ENCODE measurements at regions not wholly inside any gene's neighbourhood (a gene's known extent, or its start where the extent isn't known, plus 50 kb on each side); places are given as distances from the start of the nearest gene placed in this dataset.
"Not testable (repeated sequence)": the region's sequence is repeated elsewhere in the genome, so short reads cannot be mapped to it uniquely, and the experiment has no call there.

GRCh38 chr7:57676928-57677327 lies 227.0 kb downstream of the ZNF716 start:
- not testable (repeated sequence) for BruUV-seq (replicated peaks)

More at GRCh38 chr7:57676928-57677327, 227.0 kb downstream of the ZNF716 start:
- H4K5ac ChIP-seq (ENCODE audit: low read depth, low read length); H3K9ac ChIP-seq (ENCODE audit: low read depth, low read length); in situ Hi-C loops (cut with MboI; ENCODE audit: low sequenced_read_pairs); H2AK9ac ChIP-seq (replicated peaks; ENCODE audit: low read depth, low read length, poor library complexity); dilution Hi-C loops (cut with HindIII; ENCODE audit: low sequenced_read_pairs, unreplicated experiment); H3K4me3 ChIP-seq (ENCODE audit: insufficient read depth, low read depth, low read length); H3K14ac ChIP-seq (replicated peaks; ENCODE audit: low read depth, low read length); H3K9me1 ChIP-seq (ENCODE audit: insufficient read depth, low read length); H3K18ac ChIP-seq (ENCODE audit: low read depth, low read length); H3K4me2 ChIP-seq (ENCODE audit: low read depth, low read length); H2BK120ac ChIP-seq (ENCODE audit: low read depth, low read length); H2AK5ac ChIP-seq (ENCODE audit: low read depth, low read length); H3K36me3 ChIP-seq (ENCODE audit: control insufficient read depth, insufficient read depth, low read length); H3K27me3 ChIP-seq (ENCODE audit: control insufficient read depth, insufficient read depth, low read length); H2AFZ ChIP-seq (replicated peaks; ENCODE audit: low read length, poor library complexity); H3K4me1 ChIP-seq (ENCODE audit: control insufficient read depth, insufficient read depth, low read length); H2BK20ac ChIP-seq (ENCODE audit: low read depth, low read length); intact Hi-C loops (cut with micrococcal nuclease); DNase-seq; H2BK15ac ChIP-seq (ENCODE audit: low read depth, low read length); H2BK5ac ChIP-seq (ENCODE audit: low read depth, low read length, poor library complexity, severe bottlenecking); H3K23ac ChIP-seq (ENCODE audit: low read depth, low read length); H4K8ac ChIP-seq (ENCODE audit: low read depth in 2 of 2, low read length in 2 of 2); H3K56ac ChIP-seq (ENCODE audit: extremely low read depth, insufficient read depth, low read length); H4K91ac ChIP-seq (ENCODE audit: insufficient read depth, low read depth, low read length); ATAC-seq (ENCODE audit: low read depth); POLR2A ChIA-PET (ENCODE audit: unreplicated experiment); H3K9me3 ChIP-seq (ENCODE audit: control insufficient read depth, insufficient read depth, low read length); H4K20me1 ChIP-seq (ENCODE audit: insufficient read depth, low read length); H3K27ac ChIP-seq (ENCODE audit: insufficient read depth, low read length); H3K4ac ChIP-seq (ENCODE audit: low read depth, low read length); H3K79me1 ChIP-seq (ENCODE audit: low read depth in 1 of 2, low read length in 2 of 2): not testable (repeated sequence)
- WGBS, 2 experiments (ENCODE audit: extremely low coverage in 2 of 2, insufficient read length in 1 of 2), result no CpG with 5 or more reads among the region's 1 CpG
- CTCF ChIA-PET, result interaction anchor here (0.7 kb wide), 1 partner anchor 1943 kb away, joined by 4 read pairs; no protein-coding TSS in a partner anchor

Measured in IMR-90 (cell line).